ENCODE measurements at regions not wholly inside any gene's neighbourhood (a gene's known extent, or its start where the extent isn't known, plus 50 kb on each side); places are given as distances from the start of the nearest gene placed in this dataset.
"Not testable (repeated sequence)": the region's sequence is repeated elsewhere in the genome, so short reads cannot be mapped to it uniquely, and the experiment has no call there.

GRCh38 chr6:11848346-11848651 lies 69.7 kb upstream of the ADTRP start:
- H3F3A ChIP-seq (ENCODE audit: insufficient read depth): peaks cover 4% of the 10 kb centered on the region; the same call in 1 of the 2 replicates
- H3K27me3 ChIP-seq (replicated peaks; ENCODE audit: insufficient read depth): no peaks in the 10 kb centered on the region
- H3K9me2 ChIP-seq (ENCODE audit: insufficient read depth): no peaks in the 10 kb centered on the region; the same call in 1 of the 2 replicates
- WGBS, 2 experiments (ENCODE audit: low coverage in 1 of 2, low lambda C conversion rate in 2 of 2, missing lambda C conversion rate in 2 of 2): 92 to 100% methylated on average over 1 of the region's 1 CpG
- H3K79me2 ChIP-seq (ENCODE audit: insufficient read depth): no peaks in the 10 kb centered on the region
- no peak overlapping the region for H3K9ac ChIP-seq
- in situ Hi-C loops (cut with MboI): no loop called here
- H3K36me3 ChIP-seq (ENCODE audit: low read depth): no peaks in the 10 kb centered on the region
- DNase-seq: no peak
- H3K9me3 ChIP-seq (ENCODE audit: low read depth): no peaks in the 10 kb centered on the region
- no peaks in the 10 kb centered on the region for H4K20me1 ChIP-seq (ENCODE audit: insufficient read depth)
- H3K27ac ChIP-seq: no peak overlapping the region
- H2AFZ ChIP-seq: no peak overlapping the region
- H3K4me1 ChIP-seq (ENCODE audit: insufficient read depth): peaks cover 19% of the 10 kb centered on the region
- TF ChIP-seq EZH2 (IDR thresholded peaks at IDR 0.05; ENCODE audit: insufficient read depth, poor library complexity, severe bottlenecking) (no peak), EZH2phosphoT487 (IDR thresholded peaks at IDR 0.05; ENCODE audit: insufficient read depth, low read depth) (no peak)
- no peak overlapping the region for H3K4me3 ChIP-seq
- no peak overlapping the region for H3K4me2 ChIP-seq (ENCODE audit: unreplicated experiment)

GRCh38 chr6:11847515-11848345 lies 69.1 kb upstream of the ADTRP start:
- Histone ChIP-seq H3F3A (ENCODE audit: insufficient read depth) (peaks cover 4% of the 10 kb centered on the region; the same call in 1 of the 2 replicates), H4K20me1 (ENCODE audit: insufficient read depth) (no peaks in the 10 kb centered on the region), H3K4me3 (no peak overlapping the region), H3K4me1 (ENCODE audit: insufficient read depth) (peaks cover 19% of the 10 kb centered on the region), H2AFZ (no peak overlapping the region), H3K9ac (no peak overlapping the region), H3K79me2 (ENCODE audit: insufficient read depth) (no peaks in the 10 kb centered on the region), H3K9me2 (ENCODE audit: insufficient read depth) (no peaks in the 10 kb centered on the region; the same call in 1 of the 2 replicates), H3K27ac (no peak overlapping the region), H3K27me3 (replicated peaks; ENCODE audit: insufficient read depth) (no peaks in the 10 kb centered on the region), H3K4me2 (ENCODE audit: unreplicated experiment) (no peak overlapping the region), H3K36me3 (ENCODE audit: low read depth) (no peaks in the 10 kb centered on the region), H3K9me3 (ENCODE audit: low read depth) (no peaks in the 10 kb centered on the region)
- WGBS, 2 experiments (ENCODE audit: low coverage in 1 of 2, low lambda C conversion rate in 2 of 2, missing lambda C conversion rate in 2 of 2): 77 to 79% methylated on average over 6 of the region's 6 CpGs
- TF ChIP-seq EZH2phosphoT487 (IDR thresholded peaks at IDR 0.05; ENCODE audit: insufficient read depth, low read depth): no peak
- TF ChIP-seq EZH2 (IDR thresholded peaks at IDR 0.05; ENCODE audit: insufficient read depth, poor library complexity, severe bottlenecking): no peak
- DNase-seq: no peak
- in situ Hi-C loops (cut with MboI): no loop called here

- H3K9ac ChIP-seq; DNase-seq; H3K4me3 ChIP-seq; in situ Hi-C loops (cut with MboI); H3K36me3 ChIP-seq (ENCODE audit: low read depth); H3K4me2 ChIP-seq (ENCODE audit: unreplicated experiment); H2AFZ ChIP-seq; H3K79me2 ChIP-seq (ENCODE audit: insufficient read depth); H3K27ac ChIP-seq; H3K9me3 ChIP-seq (ENCODE audit: low read depth); H3K9me2 ChIP-seq (ENCODE audit: insufficient read depth); H3F3A ChIP-seq (ENCODE audit: insufficient read depth); H3K27me3 ChIP-seq (replicated peaks; ENCODE audit: insufficient read depth); H4K20me1 ChIP-seq (ENCODE audit: insufficient read depth): not testable (repeated sequence)
- peaks cover 19% of the 10 kb centered on the region for H3K4me1 ChIP-seq (ENCODE audit: insufficient read depth)
- 66 to 71% methylated on average over 2 of the region's 2 CpGs for WGBS, 2 experiments (ENCODE audit: low coverage in 1 of 2, low lambda C conversion rate in 2 of 2, missing lambda C conversion rate in 2 of 2)
Measured at GRCh38 chr6:11847068-11847467, 68.5 kb upstream of the ADTRP start.

- no peaks in the 10 kb centered on the region for H4K20me1 ChIP-seq (ENCODE audit: insufficient read depth)
- H3F3A ChIP-seq (ENCODE audit: insufficient read depth): no peaks in the 10 kb centered on the region
- no peaks in the 10 kb centered on the region; the same call in 1 of the 2 replicates for H3K9me2 ChIP-seq (ENCODE audit: insufficient read depth)
- DNase-seq: no peak
- TF ChIP-seq EZH2 (IDR thresholded peaks at IDR 0.05; ENCODE audit: insufficient read depth, poor library complexity, severe bottlenecking): no peak
- TF ChIP-seq EZH2phosphoT487 (IDR thresholded peaks at IDR 0.05; ENCODE audit: insufficient read depth, low read depth): no peak
- in situ Hi-C loops (cut with MboI): no loop called here
- no peaks in the 10 kb centered on the region for H3K9me3 ChIP-seq (ENCODE audit: low read depth)
- H3K4me1 ChIP-seq (ENCODE audit: insufficient read depth): 0 out of 2 replicates have a peak, but pooled peaks cover 9% of the 10 kb centered on the region
- no peaks in the 10 kb centered on the region for H3K36me3 ChIP-seq (ENCODE audit: low read depth)
- H3K9ac ChIP-seq: no peak overlapping the region
- WGBS, 2 experiments (ENCODE audit: low coverage in 1 of 2, low lambda C conversion rate in 2 of 2, missing lambda C conversion rate in 2 of 2): 72 to 78% methylated on average over 5 of the region's 5 CpGs
- no peak overlapping the region for H3K4me2 ChIP-seq (ENCODE audit: unreplicated experiment)
- no peak overlapping the region for H3K4me3 ChIP-seq
- no peak overlapping the region for H3K27ac ChIP-seq
- H3K79me2 ChIP-seq (ENCODE audit: insufficient read depth): no peaks in the 10 kb centered on the region
- H3K27me3 ChIP-seq (replicated peaks; ENCODE audit: insufficient read depth): no peaks in the 10 kb centered on the region
- H2AFZ ChIP-seq: no peak overlapping the region
Measured at GRCh38 chr6:11845664-11846577, 67.3 kb upstream of the ADTRP start.

- H3K79me2 ChIP-seq (ENCODE audit: insufficient read depth); H3K27ac ChIP-seq; H2AFZ ChIP-seq; H3K4me1 ChIP-seq (ENCODE audit: insufficient read depth); H3K9ac ChIP-seq; H3K9me3 ChIP-seq (ENCODE audit: low read depth); H3K4me2 ChIP-seq (ENCODE audit: unreplicated experiment); H4K20me1 ChIP-seq (ENCODE audit: insufficient read depth); H3K27me3 ChIP-seq (replicated peaks; ENCODE audit: insufficient read depth); DNase-seq; H3K4me3 ChIP-seq; H3F3A ChIP-seq (ENCODE audit: insufficient read depth); H3K9me2 ChIP-seq (ENCODE audit: insufficient read depth); H3K36me3 ChIP-seq (ENCODE audit: low read depth); in situ Hi-C loops (cut with MboI): not testable (repeated sequence)
- 73 to 81% methylated on average over 3 of the region's 3 CpGs for WGBS, 2 experiments (ENCODE audit: low coverage in 1 of 2, low lambda C conversion rate in 2 of 2, missing lambda C conversion rate in 2 of 2)
Measured at GRCh38 chr6:11842795-11843194, 64.2 kb upstream of the ADTRP start.
